ENCODE measurements at regions not wholly inside any gene's neighbourhood (a gene's known extent, or its start where the extent isn't known, plus 50 kb on each side); places are given as distances from the start of the nearest gene placed in this dataset.
"Not testable (repeated sequence)": the region's sequence is repeated elsewhere in the genome, so short reads cannot be mapped to it uniquely, and the experiment has no call there.

GRCh38 chr7:51606601-51607154, 290.1 kb upstream of the COBL start:
- H3K27me3 ChIP-seq (ENCODE audit: control insufficient read depth, insufficient read depth, low read length, poor library complexity, severe bottlenecking) = no peaks in the 10 kb centered on the region
- H3K36me3 ChIP-seq (ENCODE audit: control insufficient read depth, insufficient read depth, low read length) = no peaks in the 10 kb centered on the region
- H3K4me1 ChIP-seq (ENCODE audit: control insufficient read depth, insufficient read depth, low read length) = no peaks in the 10 kb centered on the region
- H3K4me3 ChIP-seq (ENCODE audit: low read length) = no peak overlapping the region
- H3K4me1 Mint-ChIP-seq = peaks cover under 1% of the 10 kb centered on the region
- no peaks in the 10 kb centered on the region for H3K27me3 Mint-ChIP-seq (ENCODE audit: insufficient read depth)
- H3K9me3 ChIP-seq (ENCODE audit: control insufficient read depth, low read length) = peaks cover 7% of the 10 kb centered on the region
- TF ChIP-seq CTCF (conservative IDR thresholded peaks at IDR 0.05) = no peak
- DNase-seq = peak; percentile 22
- H3K4me3 Mint-ChIP-seq = no peak overlapping the region
- H3K27ac Mint-ChIP-seq = no peak overlapping the region
- H3K27ac ChIP-seq (ENCODE audit: low read depth, low read length) = no peak overlapping the region
- WGBS, 2 experiments (ENCODE audit: insufficient coverage in 1 of 2, insufficient read length in 1 of 2) = 95 to 98% methylated on average over 8 to 17 of the region's 17 CpGs
- no peaks in the 10 kb centered on the region for H3K36me3 Mint-ChIP-seq (ENCODE audit: low read depth)
- H3K9me3 Mint-ChIP-seq = peaks cover 5% of the 10 kb centered on the region
- no peak overlapping the region for H3K9ac ChIP-seq (ENCODE audit: extremely low read depth, low read length, poor library complexity, severe bottlenecking)

DNA sequence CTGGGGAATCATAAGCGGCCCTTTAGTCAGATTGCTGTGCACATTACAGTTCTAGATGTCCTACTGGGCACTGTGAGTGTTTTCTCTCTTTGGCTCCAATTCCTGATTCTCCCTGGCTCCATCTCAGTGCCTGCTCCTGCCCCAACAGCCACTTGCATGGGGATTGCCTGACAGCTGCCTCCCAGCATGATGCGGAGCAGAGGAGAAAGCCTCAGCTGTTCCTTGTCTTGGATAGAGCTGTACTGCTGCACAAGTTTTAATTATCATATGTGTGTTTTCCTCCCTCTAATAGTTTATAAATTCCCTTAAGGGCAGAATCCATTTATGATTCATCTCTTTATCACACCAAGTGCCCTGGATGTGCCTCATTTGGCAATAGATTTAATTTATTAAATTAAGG, 285.8 kb upstream of the COBL start:
- DNase-seq = peak; percentile 19
- Histone ChIP-seq H3K4me3 (ENCODE audit: low read length) (no peak overlapping the region), H3K27ac (ENCODE audit: low read depth, low read length) (peak overlapping the region; percentile 42), H3K27me3 (ENCODE audit: control insufficient read depth, insufficient read depth, low read length, poor library complexity, severe bottlenecking) (no peaks in the 10 kb centered on the region), H3K4me1 (ENCODE audit: control insufficient read depth, insufficient read depth, low read length) (no peaks in the 10 kb centered on the region), H3K9me3 (ENCODE audit: control insufficient read depth, low read length) (peaks cover 7% of the 10 kb centered on the region), H3K9ac (ENCODE audit: extremely low read depth, low read length, poor library complexity, severe bottlenecking) (no peak overlapping the region), H3K36me3 (ENCODE audit: control insufficient read depth, insufficient read depth, low read length) (no peaks in the 10 kb centered on the region)
- no peaks in the 10 kb centered on the region for H3K27me3 Mint-ChIP-seq (ENCODE audit: insufficient read depth)
- H3K4me3 Mint-ChIP-seq = no peak overlapping the region
- no peaks in the 10 kb centered on the region for H3K36me3 Mint-ChIP-seq (ENCODE audit: low read depth)
- H3K4me1 Mint-ChIP-seq = no peaks in the 10 kb centered on the region
- no peak for TF ChIP-seq CTCF (conservative IDR thresholded peaks at IDR 0.05)
- WGBS, 2 experiments (ENCODE audit: insufficient coverage in 1 of 2, insufficient read length in 1 of 2) = 92% methylated on average over 2 of the region's 2 CpGs; no CpG with 5 or more reads in 1 of the 2 experiments
- no peak overlapping the region for H3K27ac Mint-ChIP-seq
- H3K9me3 Mint-ChIP-seq = peaks cover 39% of the 10 kb centered on the region

DNA sequence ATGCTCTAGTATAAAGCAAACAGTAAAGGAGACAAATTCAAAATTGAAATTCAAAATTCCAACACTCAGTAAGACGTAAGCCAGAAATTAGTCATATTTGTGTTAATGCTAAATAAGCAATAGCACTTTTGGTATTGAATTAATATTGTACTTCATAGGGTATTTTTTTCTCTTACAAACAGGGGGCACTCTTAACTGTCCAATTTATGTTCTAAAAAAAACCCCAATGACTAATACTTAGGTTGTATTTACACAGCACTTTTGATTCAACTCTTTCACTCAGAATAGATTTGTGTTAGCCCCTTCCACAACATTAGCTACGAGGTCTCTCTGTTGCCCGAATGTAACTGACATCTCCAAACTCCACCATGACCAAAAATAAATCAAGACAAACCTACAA, 284.9 kb upstream of the COBL start:
- Histone ChIP-seq H3K36me3 (ENCODE audit: control insufficient read depth, insufficient read depth, low read length) (no peaks in the 10 kb centered on the region), H3K9me3 (ENCODE audit: control insufficient read depth, low read length) (peaks cover 7% of the 10 kb centered on the region), H3K4me3 (ENCODE audit: low read length) (no peak overlapping the region), H3K27ac (ENCODE audit: low read depth, low read length) (no peak overlapping the region), H3K4me1 (ENCODE audit: control insufficient read depth, insufficient read depth, low read length) (no peaks in the 10 kb centered on the region), H3K9ac (ENCODE audit: extremely low read depth, low read length, poor library complexity, severe bottlenecking) (no peak overlapping the region), H3K27me3 (ENCODE audit: control insufficient read depth, insufficient read depth, low read length, poor library complexity, severe bottlenecking) (no peaks in the 10 kb centered on the region)
- Mint-ChIP-seq H3K4me3 (no peak overlapping the region), H3K27me3 (ENCODE audit: insufficient read depth) (no peaks in the 10 kb centered on the region), H3K9me3 (peaks cover 47% of the 10 kb centered on the region), H3K4me1 (no peaks in the 10 kb centered on the region), H3K36me3 (ENCODE audit: low read depth) (no peaks in the 10 kb centered on the region), H3K27ac (no peak overlapping the region)
- no peak for TF ChIP-seq CTCF (conservative IDR thresholded peaks at IDR 0.05)
- WGBS, 2 experiments (ENCODE audit: insufficient coverage in 1 of 2, insufficient read length in 1 of 2) = 91% methylated on average over 3 of the region's 3 CpGs; no CpG with 5 or more reads in 1 of the 2 experiments
- no peak for DNase-seq

GRCh38 chr7:51599935-51600334, 283.3 kb upstream of the COBL start:
- not testable (repeated sequence) for H3K27ac Mint-ChIP-seq; DNase-seq; H3K36me3 ChIP-seq (ENCODE audit: control insufficient read depth, insufficient read depth, low read length); H3K27me3 ChIP-seq (ENCODE audit: control insufficient read depth, insufficient read depth, low read length, poor library complexity, severe bottlenecking); H3K4me1 Mint-ChIP-seq; H3K9ac ChIP-seq (ENCODE audit: extremely low read depth, low read length, poor library complexity, severe bottlenecking); H3K9me3 ChIP-seq (ENCODE audit: control insufficient read depth, low read length); H3K36me3 Mint-ChIP-seq (ENCODE audit: low read depth); H3K4me1 ChIP-seq (ENCODE audit: control insufficient read depth, insufficient read depth, low read length); H3K4me3 ChIP-seq (ENCODE audit: low read length); H3K27me3 Mint-ChIP-seq (ENCODE audit: insufficient read depth); H3K27ac ChIP-seq (ENCODE audit: low read depth, low read length); H3K4me3 Mint-ChIP-seq
- 91 to 100% methylated on average over 5 to 9 of the region's 9 CpGs for WGBS, 2 experiments (ENCODE audit: insufficient coverage in 1 of 2, insufficient read length in 1 of 2)
- peaks cover 54% of the 10 kb centered on the region for H3K9me3 Mint-ChIP-seq
